ENCODE measurements at regions not wholly inside any gene's neighbourhood (a gene's known extent, or its start where the extent isn't known, plus 50 kb on each side); places are given as distances from the start of the nearest gene placed in this dataset.

DNA sequence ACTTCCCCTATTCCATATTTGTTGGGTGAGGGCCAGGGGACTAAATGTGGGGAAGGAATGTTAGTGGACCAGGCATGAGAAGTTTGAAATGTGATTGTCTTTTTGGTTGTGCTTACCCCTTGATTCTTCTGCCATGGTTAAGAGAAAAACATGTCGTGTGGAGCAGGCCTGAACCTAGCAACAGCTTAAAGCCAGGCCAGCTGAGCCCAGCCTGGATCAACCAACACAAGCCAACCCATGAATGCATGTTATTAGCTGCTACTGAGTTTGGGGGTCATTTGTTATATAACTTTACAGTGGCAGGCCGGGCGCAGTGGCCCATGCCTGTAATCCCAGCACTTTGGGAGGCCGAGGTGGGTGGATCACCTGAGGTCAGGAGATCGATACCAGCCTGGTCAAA is 52.4 kb upstream of the TRIO start:
- DNase-seq (ENCODE audit: low read depth, low spot score): no peak

DNA sequence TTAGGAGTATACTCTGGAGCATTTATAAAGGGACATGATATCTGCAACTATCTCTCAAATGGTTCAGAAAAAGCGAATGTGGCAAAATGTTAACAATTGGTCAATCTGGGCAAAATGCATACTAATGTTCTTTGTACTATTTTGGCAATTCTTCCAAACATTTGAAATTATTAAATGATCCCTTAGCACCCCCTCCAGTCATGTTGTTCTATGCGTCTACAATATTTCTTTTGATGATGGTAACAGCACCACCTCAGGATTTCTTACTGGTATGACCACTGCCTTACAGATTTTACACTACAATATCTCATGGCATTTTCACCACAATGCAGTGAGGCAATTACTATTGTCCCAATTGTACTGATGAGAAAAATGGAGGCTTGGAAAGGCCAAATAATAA is 52.9 kb upstream of the TRIO start:
- DNase-seq (ENCODE audit: low read depth, low spot score): no peak

DNA sequence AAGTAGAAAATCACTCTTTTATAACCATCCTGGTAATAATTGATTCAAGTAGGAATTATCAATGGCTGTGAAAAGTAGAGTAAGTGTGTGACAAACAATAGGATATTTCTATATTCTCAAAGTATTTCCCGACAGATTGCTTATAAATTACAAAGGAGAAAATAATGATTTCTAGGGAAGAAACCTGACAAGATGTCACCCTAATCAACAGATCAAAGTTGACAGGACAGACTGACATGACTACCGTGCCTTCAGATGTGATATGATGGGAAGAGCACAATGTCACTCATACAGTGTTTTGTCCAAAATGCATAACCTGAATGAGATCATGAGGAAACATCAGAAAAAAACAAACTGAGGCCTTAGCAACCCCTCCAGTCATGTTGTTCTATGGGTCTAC is 53.9 kb upstream of the TRIO start:
- no peak for DNase-seq (ENCODE audit: low read depth, low spot score)

GRCh38 chr5:14086261-14086660 is 56.9 kb upstream of the TRIO start:
- no peak for DNase-seq (ENCODE audit: low read depth, low spot score)

GRCh38 chr5:14082973-14083372 is 60.2 kb upstream of the TRIO start:
- DNase-seq (ENCODE audit: low read depth, low spot score): no peak

DNA sequence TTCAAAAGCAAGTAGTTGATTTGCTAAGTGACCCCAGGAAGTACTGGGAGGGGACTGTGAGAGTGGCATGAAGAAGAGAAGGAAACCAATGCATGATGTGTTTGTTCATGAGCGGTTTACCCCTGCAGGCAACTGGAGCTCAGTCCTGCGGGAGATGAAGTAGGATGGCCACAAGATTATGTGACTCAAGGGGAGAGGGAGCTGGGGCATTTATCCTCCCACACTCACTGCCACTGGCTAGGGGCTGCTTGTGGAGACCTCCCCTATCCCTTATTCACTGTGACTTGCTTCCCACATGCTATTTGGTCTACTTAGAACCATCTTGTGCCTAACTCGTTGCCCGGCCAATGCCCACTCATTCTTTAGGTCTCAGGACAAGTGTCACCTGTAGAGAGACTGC is 60.6 kb upstream of the TRIO start:
- no peak for DNase-seq (ENCODE audit: low read depth, low spot score)

DNA sequence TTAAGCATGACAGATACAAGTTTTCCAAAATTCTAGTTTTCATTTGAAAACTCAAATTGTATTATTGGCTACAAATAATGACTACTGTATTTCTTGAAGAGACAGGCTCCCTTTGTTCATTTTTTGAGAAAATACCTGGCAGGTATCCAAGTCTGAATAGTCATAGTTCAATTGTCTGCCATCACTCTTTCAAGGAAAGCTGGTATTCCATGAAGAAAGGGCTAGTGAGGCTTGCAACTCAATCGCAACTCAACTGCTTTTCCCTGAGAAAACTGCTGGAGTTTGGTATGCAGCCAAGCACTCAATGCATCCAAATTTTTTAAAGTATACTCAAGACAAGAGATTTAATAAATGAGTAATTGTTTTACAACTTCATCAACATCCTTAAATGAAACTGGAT is 61.4 kb upstream of the TRIO start:
- no peak for DNase-seq (ENCODE audit: low read depth, low spot score)

- DNase-seq (ENCODE audit: low read depth, low spot score): no peak
Measured at GRCh38 chr5:14078716-14079115, 64.4 kb upstream of the TRIO start.

DNA sequence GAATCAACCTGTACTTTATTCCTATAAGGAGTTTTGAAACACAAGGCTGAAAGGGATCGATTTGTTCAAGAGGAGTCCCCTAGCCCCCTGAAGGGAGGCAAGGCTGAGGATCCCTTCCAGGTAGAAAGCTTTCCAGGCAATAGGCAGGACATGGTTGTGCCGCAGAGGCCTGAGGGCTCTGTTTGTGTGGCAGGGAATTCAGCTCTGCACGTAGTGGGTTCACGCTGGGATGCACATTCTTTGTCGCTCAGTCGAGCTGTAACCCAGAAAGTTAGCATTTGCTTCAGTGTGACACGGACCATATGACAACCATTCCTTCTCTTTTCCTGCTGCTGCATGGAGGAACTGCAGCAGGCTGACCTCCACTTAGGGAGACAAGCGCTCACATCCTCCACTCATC is 65.6 kb upstream of the TRIO start:
- DNase-seq (ENCODE audit: low read depth, low spot score): no peak

GRCh38 chr5:14076561-14076960 is 66.6 kb upstream of the TRIO start:
- DNase-seq (ENCODE audit: low read depth, low spot score): no peak

- DNase-seq (ENCODE audit: low read depth, low spot score): no peak
Measured at GRCh38 chr5:14075937-14076336, 67.2 kb upstream of the TRIO start.

GRCh38 chr5:14071433-14071832 is 71.7 kb upstream of the TRIO start:
- no peak for DNase-seq (ENCODE audit: low read depth, low spot score)

GRCh38 chr5:14069021-14069420 is 74.1 kb upstream of the TRIO start:
- DNase-seq (ENCODE audit: low read depth, low spot score): no peak

DNA sequence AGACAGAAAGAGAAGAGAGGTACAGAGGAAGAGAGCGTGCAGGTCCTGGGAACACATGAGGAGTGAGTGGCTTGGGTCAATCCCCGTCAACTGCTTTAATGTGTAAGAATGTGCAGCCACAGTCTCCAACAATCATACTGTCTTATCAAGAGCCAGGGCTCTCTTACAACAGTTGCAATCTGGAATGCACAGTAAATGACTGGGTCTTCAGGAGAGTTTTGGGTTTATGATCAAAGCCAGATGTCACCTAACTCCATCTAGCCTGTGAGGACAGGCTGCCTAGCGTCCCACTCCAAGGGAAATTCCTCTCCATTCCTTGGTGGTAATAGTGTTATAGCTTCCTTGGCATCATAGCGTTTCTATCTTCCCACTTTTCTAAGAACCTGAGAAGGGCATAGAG is 75.0 kb upstream of the TRIO start:
- no peak for DNase-seq (ENCODE audit: low read depth, low spot score)

- no peak for DNase-seq (ENCODE audit: low read depth, low spot score)
Measured at GRCh38 chr5:14066326-14066725, 76.8 kb upstream of the TRIO start.

- DNase-seq (ENCODE audit: low read depth, low spot score): no peak
Measured at GRCh38 chr5:14064841-14065240, 78.3 kb upstream of the TRIO start.

DNA sequence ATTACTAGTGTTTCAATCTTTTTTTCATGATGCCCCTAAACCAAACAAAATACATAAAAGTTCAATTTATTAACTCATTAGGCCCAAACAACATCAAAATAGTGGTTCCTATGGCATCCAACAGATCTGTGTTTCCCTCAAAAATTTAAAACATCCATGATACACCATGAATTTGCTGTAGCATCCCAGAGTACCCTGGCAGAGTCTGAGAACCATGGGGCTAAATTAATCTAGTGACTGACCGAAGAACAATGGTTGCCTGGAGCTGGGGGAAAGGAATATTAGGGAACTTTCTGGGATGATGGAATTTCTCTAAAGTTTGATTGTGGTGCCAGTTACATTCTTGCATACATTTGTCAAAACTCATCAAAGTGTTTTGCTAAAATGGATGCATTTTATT is 79.5 kb upstream of the TRIO start:
- no peak for DNase-seq (ENCODE audit: low read depth, low spot score)

DNA sequence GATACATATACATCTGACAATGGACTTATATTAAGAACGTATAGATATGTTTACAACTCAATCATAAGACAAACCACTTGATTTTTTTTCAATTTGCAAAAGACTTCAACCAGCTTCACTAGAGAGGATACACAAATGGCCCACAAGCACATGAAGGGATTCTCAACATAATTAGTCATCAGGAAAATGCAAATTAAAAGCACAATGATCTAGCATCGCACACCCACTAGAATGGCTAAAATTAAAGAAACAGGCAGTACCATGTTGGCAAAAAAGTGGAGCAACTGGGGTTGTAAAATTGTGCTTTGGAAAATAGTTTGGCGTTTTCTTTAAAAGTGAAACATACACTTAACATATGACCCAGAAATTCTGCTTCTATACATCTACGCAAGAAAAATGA is 80.0 kb upstream of the TRIO start:
- no peak for DNase-seq (ENCODE audit: low read depth, low spot score)

GRCh38 chr5:14062178-14062577 is 81.0 kb upstream of the TRIO start:
- DNase-seq (ENCODE audit: low read depth, low spot score): no peak

DNA sequence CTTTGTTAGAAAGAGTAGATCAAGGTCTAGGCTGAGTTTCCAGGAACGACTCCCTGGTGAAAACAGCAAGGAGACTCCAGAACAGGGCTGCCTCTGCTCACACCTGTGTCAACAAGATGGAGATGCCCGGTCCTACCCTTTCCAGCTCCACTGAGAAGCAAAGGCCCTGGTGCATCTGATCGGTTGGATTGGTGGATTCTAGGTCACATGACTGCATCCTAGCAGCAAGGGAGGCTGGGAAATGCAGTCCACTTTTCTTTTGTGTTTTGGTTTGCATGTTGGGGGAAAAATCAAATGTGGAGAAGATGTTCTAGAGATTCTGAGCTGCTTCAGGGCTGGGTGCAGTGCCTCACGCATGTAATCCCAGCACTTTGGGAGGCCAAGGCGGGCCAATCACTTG is 82.0 kb upstream of the TRIO start:
- DNase-seq (ENCODE audit: low read depth, low spot score): no peak

DNA sequence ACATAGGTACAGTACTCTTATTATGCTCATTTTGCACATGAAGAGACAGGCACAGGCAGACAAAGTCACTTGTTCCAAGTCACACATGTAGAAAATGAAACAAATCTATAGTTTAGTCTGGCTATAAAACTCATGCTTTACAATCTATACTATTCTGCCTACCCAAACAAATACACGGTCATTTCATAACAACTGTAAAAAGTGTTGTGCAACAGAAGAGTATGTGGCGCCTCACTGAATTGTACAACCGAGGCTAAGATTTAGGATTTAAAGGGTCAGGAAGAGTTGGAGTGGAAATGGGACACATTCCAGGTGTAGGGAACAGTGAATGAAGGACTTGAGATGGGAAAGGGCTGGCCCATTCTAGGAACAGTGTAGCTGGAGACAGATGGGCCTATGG is 82.9 kb upstream of the TRIO start:
- DNase-seq (ENCODE audit: low read depth, low spot score): no peak

- no peak for DNase-seq (ENCODE audit: low read depth, low spot score)
Measured at GRCh38 chr5:14059810-14060209, 83.3 kb upstream of the TRIO start.

DNA sequence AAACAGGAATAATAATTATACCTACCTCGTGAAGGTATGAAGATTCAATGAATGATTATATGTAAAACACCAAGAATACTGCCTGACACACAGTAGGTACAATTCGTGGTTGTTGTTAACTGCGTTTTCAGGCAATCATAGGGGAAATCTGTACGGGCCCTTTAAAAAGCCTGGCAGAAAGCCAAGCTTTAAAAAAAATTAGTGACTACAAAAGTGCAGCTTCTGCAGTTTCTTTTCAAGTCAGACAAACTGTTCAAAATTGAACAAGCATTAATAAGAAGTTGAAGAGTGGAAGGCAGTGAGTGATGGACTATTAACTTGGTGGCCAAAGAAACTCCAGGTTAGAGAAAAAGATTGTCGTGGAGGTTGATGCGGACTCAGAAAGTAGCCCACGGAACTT is 85.9 kb upstream of the TRIO start:
- no peak for DNase-seq (ENCODE audit: low read depth, low spot score)

- DNase-seq (ENCODE audit: low read depth, low spot score): no peak
Measured at GRCh38 chr5:14056039-14056438, 87.1 kb upstream of the TRIO start.
